NT2/D1 (cell line): ENCODE measurements at regions not wholly inside any gene's neighbourhood (a gene's known extent, or its start where the extent isn't known, plus 50 kb on each side); places are given as distances from the start of the nearest gene placed in this dataset.

Experiments
- SUZ12 ChIP-seq: IDR thresholded peaks from 2 replicates; pipeline ENCODE4 v1.6.1; 2011; ENCODE audit not compliant: insufficient read length, insufficient read depth; ENCODE audit errors: extremely low read depth
- YY1 ChIP-seq: IDR thresholded peaks from 2 replicates; pipeline ENCODE4 v1.6.1; 2011; ENCODE audit not compliant: insufficient read length, insufficient read depth
- ZNF274 ChIP-seq: IDR thresholded peaks from 2 replicates; pipeline ENCODE4 v1.6.1; 2011; ENCODE audit warnings: mild to moderate bottlenecking, low read depth, low read length

DNA sequence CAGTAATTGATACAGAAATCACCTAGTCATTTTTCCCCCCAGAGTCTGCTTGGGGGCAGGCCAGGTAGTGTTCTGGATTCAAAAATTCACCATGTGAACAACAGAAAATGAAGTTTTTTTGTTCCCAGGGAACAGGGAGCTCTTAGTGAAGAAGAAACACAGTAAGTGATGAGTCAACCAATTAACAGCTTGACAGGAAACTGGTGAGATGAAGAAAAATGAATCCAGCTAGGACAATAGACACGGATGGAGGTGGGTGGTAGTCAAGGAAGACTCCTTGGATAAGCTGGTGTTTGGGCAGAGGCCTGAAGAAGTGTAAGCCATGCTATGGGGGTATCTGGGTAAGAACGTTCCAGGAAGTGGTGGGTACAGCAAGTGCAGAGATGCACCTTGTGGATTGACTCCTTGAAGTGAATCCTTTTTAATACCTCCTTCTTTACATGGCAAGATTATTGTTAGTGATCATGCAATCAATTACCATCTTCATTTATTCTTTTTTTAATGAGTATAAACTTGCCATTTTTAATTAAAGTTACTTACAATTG, 339.9 kb upstream of the RGMA start:
- TF ChIP-seq ZNF274 (no peak), SUZ12 (no peak), YY1 (no peak)
